SK-N-MC (cell line): ENCODE measurements at regions not wholly inside any gene's neighbourhood (a gene's known extent, or its start where the extent isn't known, plus 50 kb on each side); places are given as distances from the start of the nearest gene placed in this dataset.

Experiments
- EZH2 ChIP-seq: fragments of 200-600 bp; sonication (generic); IDR thresholded peaks from one replicate; pipeline ENCODE4 v1.6.1; 2017; ENCODE audit warnings: antibody characterized with exemption
- FOXP2 ChIP-seq: optimal IDR thresholded peaks from 2 replicates; pipeline ENCODE3; 2011; ENCODE audit warnings: mild to moderate bottlenecking, moderate library complexity; ENCODE audit not compliant: insufficient read depth; ENCODE audit errors: extremely low read length, control extremely low read depth
- POLR2AphosphoS5 ChIP-seq: IDR thresholded peaks from 2 replicates; pipeline ENCODE4 v1.6.1; 2012; ENCODE audit warnings: mild to moderate bottlenecking, low read depth, low read length, borderline replicate concordance

DNA sequence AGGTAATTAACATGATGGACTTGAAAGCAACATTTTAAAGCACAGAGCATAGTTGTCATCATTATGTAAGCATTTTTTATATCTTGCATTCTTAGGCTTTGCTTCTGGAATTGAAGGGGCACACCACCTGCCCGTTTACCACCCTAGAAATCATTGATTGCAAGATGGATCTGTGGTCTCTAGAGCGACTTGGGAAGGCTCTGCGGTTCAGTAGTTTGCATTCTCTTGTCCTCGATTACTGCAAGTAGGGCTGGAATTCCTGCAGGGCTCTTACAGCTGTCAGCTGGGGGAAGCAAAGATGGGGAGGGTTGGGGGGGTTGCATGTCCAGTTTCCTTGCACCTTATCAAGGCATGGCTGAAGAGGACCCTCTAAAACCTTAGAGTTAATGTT is 56.7 kb upstream of the RNF7 start:
- TF ChIP-seq EZH2 (no peak), POLR2AphosphoS5 (no peak), FOXP2 (no peak)
